Stomach smooth muscle (tissue), 2 donors: ENCODE measurements at regions not wholly inside any gene's neighbourhood (a gene's known extent, or its start where the extent isn't known, plus 50 kb on each side); places are given as distances from the start of the nearest gene placed in this dataset.
"Not testable (repeated sequence)": the region's sequence is repeated elsewhere in the genome, so short reads cannot be mapped to it uniquely, and the experiment has no call there.

ENCODE experiments used
- H3K27ac ChIP-seq: one replicate; pipeline ENCODE4 v1.7.0; 2013; ENCODE audit warnings: mild to moderate bottlenecking, low read length, inconsistent platforms
- H3K27me3 ChIP-seq, 2 donors: one replicate each; pipeline ENCODE4 v1.7.0; 2013; ENCODE audit warnings: low read length in 2 of 2; ENCODE audit not compliant: insufficient read depth in 2 of 2, control insufficient read depth in 1 of 2
- H3K36me3 ChIP-seq, 2 donors: one replicate each; pipeline ENCODE4 v1.7.0; 2013; ENCODE audit warnings: low read length in 2 of 2; ENCODE audit not compliant: control insufficient read depth in 2 of 2, insufficient read depth in 2 of 2
- H3K4me1 ChIP-seq: one replicate; pipeline ENCODE4 v1.7.0; 2013; ENCODE audit warnings: low read length; ENCODE audit not compliant: control insufficient read depth, insufficient read depth
- H3K4me3 ChIP-seq, 2 donors: one replicate each; pipeline ENCODE4 v1.7.0; 2013; ENCODE audit warnings: low read length in 2 of 2
- H3K9ac ChIP-seq, 2 donors: one replicate each; pipeline ENCODE4 v1.7.0; 2013; ENCODE audit warnings: low read length in 2 of 2, mild to moderate bottlenecking in 1 of 2
- H3K9me3 ChIP-seq, 2 donors: one replicate each; pipeline ENCODE4 v1.7.0; 2013; ENCODE audit warnings: low read length in 2 of 2; ENCODE audit not compliant: control insufficient read depth in 2 of 2
- donor health status: healthy.
- donor health status: Pancreatic carcinoma.

DNA sequence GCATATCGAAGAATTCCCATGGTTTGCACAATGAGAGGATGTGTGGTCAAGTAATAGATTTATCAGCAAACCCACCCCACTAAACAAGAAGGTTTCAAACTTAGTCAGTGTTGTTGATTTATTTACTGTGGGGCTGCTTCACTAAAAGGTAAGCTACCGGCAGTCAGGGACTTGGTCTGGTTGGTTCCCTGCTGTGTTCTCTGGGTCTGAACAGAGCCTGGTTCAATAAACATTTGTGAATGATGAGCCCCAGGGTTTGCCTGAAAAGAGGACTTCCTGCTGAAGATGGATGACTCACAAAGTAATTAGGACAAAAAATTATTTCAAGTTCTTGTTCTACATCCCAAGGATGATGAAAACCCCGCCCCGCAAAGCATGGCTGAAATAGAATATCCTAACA lies 108.3 kb downstream of the SPP2 start:
- no peak overlapping the region for H3K9ac ChIP-seq
- H3K27ac ChIP-seq = no peak overlapping the region
- H3K9me3 ChIP-seq = no peaks in the 10 kb centered on the region
- H3K27me3 ChIP-seq = peaks cover 0 to 2% of the 10 kb centered on the region in 2 donors
- H3K4me3 ChIP-seq = no peak overlapping the region
- no peaks in the 10 kb centered on the region for H3K36me3 ChIP-seq
- H3K4me1 ChIP-seq = no peaks in the 10 kb centered on the region

DNA sequence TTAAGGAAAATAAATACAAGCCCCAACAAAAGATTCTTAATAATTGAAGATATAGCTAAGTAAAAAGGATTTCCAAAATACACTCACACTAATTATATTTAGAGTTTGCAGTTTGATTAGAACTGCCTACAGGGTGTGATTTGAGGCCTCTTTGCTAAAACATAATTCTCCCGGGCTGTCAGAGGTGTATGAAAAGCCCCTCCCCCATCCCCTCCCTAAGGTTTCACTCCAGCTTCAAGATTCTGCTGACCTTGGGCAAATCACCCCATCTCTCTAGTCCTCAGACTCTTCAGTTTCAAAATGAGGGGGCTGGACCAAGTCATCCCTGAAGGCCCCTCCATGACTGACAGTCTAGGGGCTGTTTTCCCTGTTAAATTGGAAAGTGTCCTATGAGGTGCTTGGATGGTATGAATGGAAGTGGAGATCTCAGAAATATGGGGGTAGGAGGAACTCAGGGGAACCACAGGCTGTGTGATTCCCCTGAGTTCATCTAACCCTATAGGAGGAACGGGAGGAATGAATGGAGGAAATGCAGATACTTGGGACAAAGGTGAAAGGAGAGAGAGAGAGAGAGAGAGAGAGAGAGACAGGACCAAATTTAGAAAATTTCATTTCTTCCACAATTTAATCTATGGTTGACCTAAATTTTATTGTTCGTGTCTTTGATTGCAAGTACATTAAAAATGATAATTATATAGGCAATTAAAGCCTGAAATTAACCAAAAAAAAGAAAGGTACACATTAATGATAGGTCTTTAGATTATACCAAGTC lies 107.5 kb downstream of the SPP2 start:
- Histone ChIP-seq H3K9ac (no peak overlapping the region), H3K4me1 (no peaks in the 10 kb centered on the region), H3K27ac (no peak overlapping the region), H3K36me3 (no peaks in the 10 kb centered on the region), H3K9me3 (no peaks in the 10 kb centered on the region), H3K27me3 (peaks cover 0 to 2% of the 10 kb centered on the region in 2 donors), H3K4me3 (no peak overlapping the region)

DNA sequence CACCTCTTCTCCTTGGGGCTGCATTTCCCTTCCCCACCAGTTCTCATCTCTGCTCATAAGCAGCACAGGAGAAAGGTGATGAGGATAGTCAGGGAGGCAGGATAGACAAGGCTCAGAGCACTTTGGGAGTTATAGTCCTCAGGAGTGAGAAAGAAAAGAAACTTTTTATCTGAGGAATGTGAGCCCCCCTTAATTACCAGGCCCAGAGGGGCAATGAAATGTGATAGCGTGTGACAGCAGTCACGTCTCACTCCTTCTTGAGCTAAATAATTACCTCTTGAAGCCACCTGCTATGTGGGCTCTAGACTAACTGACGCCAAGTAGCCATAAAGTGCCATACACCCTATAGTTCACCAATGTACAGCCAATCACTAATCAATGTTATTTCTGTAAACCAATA lies 105.8 kb downstream of the SPP2 start:
- H3K9ac ChIP-seq = no peak overlapping the region

DNA sequence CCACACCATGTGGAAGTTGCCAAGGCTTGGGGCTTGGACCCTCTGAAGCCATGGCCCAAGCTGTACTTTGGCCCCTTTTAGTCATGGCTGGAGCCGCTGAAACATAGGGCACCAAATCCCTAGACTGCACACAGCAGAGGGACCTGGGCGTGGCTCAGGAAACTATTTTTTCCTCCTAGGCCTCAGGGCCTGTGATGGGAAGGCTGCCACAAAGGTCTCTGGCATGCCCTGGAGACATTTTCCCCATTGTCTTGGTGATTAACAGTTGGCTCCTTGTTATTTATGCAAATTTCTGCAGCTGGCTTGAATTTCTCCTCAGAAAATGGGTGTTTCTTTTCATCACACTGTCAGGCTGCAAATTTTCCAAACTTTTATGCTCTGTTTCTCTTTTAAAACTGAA lies 102.3 kb downstream of the SPP2 start:
- H3K4me1 ChIP-seq, H3K27ac ChIP-seq, H3K27me3 ChIP-seq, H3K36me3 ChIP-seq, H3K4me3 ChIP-seq, H3K9me3 ChIP-seq, H3K9ac ChIP-seq: not testable (repeated sequence)

More for the DNA sequence above, 105.8 kb downstream of the SPP2 start:
- Histone ChIP-seq H3K4me3 (no peak overlapping the region), H3K4me1 (no peaks in the 10 kb centered on the region), H3K9me3 (no peaks in the 10 kb centered on the region), H3K36me3 (no peaks in the 10 kb centered on the region), H3K27ac (no peak overlapping the region), H3K27me3 (peaks cover 0 to 2% of the 10 kb centered on the region in 2 donors)

DNA sequence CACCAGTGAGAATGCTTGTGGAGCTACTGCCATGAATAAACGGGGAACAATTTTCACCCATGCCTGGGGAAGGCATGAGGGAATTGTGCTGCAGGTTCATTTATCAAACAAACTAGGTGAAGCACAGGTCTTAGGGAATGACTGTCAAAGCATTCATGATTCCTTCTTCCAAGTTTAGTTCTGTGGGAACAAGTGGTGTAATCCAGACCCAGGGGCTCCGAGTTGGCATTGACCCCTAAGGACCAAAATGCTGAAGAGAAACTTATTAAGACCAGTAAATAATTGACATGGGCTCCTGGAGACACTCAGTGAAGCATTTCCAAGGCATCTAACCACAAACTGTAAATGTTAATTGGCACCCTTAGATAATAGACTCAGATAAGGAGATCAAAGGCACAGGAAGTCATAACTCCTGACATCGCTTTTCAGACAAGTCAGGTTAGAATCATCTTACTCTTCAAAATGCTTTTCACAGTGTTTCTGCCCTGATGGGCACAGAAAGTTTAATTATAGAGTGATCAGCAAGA lies 96.9 kb downstream of the SPP2 start:
- Histone ChIP-seq H3K36me3 (no peaks in the 10 kb centered on the region), H3K9ac (no peak overlapping the region), H3K4me1 (no peaks in the 10 kb centered on the region), H3K9me3 (no peaks in the 10 kb centered on the region), H3K27me3 (no peaks in the 10 kb centered on the region), H3K27ac (no peak overlapping the region), H3K4me3 (no peak overlapping the region)

DNA sequence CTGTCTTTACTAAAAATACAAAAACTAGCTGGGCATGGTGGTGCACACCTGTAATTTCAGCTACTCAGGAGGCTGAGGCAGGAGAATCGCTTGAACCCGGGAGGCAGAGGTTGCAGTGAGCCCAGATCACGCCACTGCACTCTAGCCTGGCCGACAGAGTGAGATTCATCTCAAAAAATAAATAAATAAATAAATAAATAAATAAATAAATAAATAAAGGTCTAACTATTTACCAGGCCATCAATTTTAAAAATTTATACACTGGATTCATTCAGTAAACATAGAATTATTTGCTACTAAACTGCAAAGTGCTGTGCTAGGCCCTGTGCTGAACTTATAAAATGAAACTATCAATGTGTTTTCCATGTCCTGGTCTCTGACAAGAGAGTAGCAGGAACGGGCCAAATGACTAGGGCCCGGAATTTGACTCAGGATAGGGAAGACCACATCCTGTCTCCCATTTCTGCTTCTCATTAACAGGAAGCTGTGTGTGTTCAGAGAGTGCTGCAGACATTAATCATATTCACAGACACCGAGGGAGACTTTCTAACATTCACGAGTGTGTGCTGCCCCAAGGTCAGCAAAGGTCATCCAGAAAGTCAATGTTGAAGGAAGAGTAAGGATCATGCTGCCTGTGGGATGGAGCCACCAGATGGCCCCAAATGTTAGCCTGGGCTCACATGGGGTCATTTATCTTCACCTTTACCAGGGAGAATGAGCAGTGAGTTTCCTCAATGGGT lies 95.8 kb downstream of the SPP2 start:
- no peaks in the 10 kb centered on the region for H3K27me3 ChIP-seq
- H3K4me3 ChIP-seq = no peak overlapping the region
- H3K36me3 ChIP-seq = no peaks in the 10 kb centered on the region
- H3K4me1 ChIP-seq = no peaks in the 10 kb centered on the region
- no peak overlapping the region for H3K27ac ChIP-seq
- no peak overlapping the region for H3K9ac ChIP-seq
- H3K9me3 ChIP-seq = no peaks in the 10 kb centered on the region

DNA sequence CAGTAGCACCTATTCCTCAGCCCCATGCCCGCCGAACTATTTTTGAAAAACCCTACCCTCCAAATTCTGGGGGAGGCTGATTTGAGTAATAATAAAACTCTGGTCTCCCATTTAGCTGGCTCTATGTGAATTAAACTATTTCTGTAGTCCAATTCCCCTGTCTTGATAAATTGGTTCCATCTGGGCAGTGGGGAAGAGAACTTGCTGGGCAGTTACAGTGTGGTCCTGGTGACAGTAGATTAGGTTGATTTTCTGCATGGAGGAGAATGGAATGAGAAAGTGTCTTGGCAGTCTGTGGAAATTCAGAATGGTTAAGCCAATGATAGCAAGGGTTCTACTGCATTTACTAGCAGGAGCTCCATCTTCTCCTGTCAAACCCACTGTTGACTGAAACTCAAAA lies 95.0 kb downstream of the SPP2 start:
- Histone ChIP-seq H3K4me1 (no peaks in the 10 kb centered on the region), H3K27ac (no peak overlapping the region), H3K9me3 (no peaks in the 10 kb centered on the region), H3K4me3 (no peak overlapping the region), H3K9ac (no peak overlapping the region), H3K27me3 (no peaks in the 10 kb centered on the region), H3K36me3 (no peaks in the 10 kb centered on the region)

DNA sequence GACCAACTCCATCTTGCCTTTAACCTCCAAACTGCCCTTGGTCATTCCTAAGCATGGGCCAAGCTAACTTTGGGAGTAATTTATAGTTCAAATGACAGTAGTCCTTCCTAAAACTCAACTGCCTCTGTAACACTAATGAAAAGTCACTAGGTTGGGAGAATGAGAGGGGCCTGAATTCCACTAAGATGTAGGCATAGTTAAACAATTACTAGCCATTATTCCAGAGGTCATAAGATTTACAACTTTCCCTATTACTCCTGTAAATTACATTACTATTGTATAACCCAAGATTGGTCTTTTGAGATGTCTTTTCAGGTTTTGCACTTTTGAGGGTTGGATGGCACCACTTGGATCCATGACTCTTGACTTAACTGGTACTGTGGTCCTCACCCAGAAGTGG lies 94.6 kb downstream of the SPP2 start:
- Histone ChIP-seq H3K9ac (no peak overlapping the region), H3K9me3 (no peaks in the 10 kb centered on the region)

DNA sequence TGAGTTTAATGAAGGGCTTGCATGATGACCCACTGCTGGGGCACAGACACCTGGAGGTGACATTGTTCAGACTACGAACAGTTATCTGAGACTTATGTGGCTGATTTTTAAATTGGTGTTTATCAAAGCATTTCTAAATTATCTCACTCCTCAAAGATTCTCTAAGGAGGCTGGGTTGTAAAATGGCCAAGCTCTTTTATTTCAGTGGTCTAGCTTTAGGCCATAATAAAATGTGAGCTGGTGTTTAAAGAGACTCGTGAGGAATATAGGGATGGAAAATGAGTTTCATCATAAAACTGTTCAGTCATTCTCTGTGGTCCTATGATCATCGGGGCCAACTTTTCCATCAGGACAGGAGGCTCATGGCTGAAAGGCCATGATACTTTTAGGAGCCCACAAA lies 93.4 kb downstream of the SPP2 start:
- H3K9ac ChIP-seq = no peak overlapping the region
- H3K27ac ChIP-seq = no peak overlapping the region
- H3K36me3 ChIP-seq = no peaks in the 10 kb centered on the region
- no peaks in the 10 kb centered on the region for H3K4me1 ChIP-seq
- no peak overlapping the region for H3K4me3 ChIP-seq
- H3K9me3 ChIP-seq = no peaks in the 10 kb centered on the region
- H3K27me3 ChIP-seq = peaks cover 0 to 1% of the 10 kb centered on the region in 2 donors

More for the DNA sequence above, 94.6 kb downstream of the SPP2 start:
- Histone ChIP-seq H3K4me3 (no peak overlapping the region), H3K27ac (no peak overlapping the region), H3K36me3 (no peaks in the 10 kb centered on the region), H3K4me1 (no peaks in the 10 kb centered on the region), H3K27me3 (no peaks in the 10 kb centered on the region)

DNA sequence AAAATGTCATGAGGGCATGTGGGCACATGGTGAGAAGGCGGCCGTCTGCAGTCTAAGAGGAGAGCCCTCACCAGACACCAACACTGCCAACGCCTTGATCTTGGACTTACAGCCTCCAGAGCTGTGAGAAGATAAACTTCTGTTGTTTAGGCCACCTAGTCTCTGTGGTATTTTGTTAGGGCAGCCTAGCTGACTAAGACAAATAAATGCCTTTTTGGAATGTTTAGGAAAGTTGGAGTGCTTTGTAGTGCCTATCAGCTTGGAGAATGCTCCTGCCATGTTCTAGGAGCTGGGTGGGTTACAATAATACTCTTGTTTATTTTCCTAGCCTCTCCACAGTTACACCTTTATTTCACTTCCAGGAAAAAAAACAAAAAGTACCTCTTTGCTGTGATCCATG lies 92.0 kb downstream of the SPP2 start:
- no peak overlapping the region for H3K4me3 ChIP-seq
- H3K9ac ChIP-seq = no peak overlapping the region
- no peaks in the 10 kb centered on the region for H3K4me1 ChIP-seq
- peaks cover 0 to 3% of the 10 kb centered on the region in 2 donors for H3K27me3 ChIP-seq
- H3K27ac ChIP-seq = no peak overlapping the region
- no peaks in the 10 kb centered on the region for H3K36me3 ChIP-seq
- H3K9me3 ChIP-seq = no peaks in the 10 kb centered on the region

DNA sequence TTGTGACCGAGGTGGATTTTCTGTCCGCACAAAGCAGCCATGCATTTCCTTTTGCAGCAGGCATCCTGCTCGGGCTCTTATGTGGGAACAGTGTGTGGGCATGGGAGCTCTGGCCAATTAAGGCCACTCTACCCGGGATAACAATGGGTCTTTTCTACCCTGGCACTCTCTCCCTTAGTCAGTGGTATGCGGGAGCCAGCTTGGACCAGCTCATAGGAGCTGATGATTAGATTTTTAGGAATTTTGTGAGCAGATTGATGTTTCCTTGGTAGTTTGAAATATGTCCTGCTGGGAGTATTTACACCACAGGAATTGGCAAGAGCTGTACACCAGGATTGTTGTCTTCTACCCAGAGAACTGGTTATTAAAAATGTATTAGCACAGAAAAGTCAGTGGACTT lies 89.3 kb downstream of the SPP2 start:
- Histone ChIP-seq H3K27ac (no peak overlapping the region), H3K9ac (no peak overlapping the region), H3K9me3 (no peaks in the 10 kb centered on the region), H3K36me3 (no peaks in the 10 kb centered on the region), H3K4me1 (no peaks in the 10 kb centered on the region), H3K27me3 (peaks cover 0 to 6% of the 10 kb centered on the region in 2 donors), H3K4me3 (no peak overlapping the region)
